IMR-90 (cell line): ENCODE measurements at regions not wholly inside any gene's neighbourhood (a gene's known extent, or its start where the extent isn't known, plus 50 kb on each side); places are given as distances from the start of the nearest gene placed in this dataset.

Experiments
- ATAC-seq: fragments of 200-7000 bp; cut with Tn5 transposase; 2 replicates; pipeline ENCODE4 v1.9.1; 2020; ENCODE audit warnings: low read depth, mild to moderate bottlenecking, moderate library complexity
- BruUV-seq: library from RNA; stranded (reverse); fragments of 400-500 nt; replicated peaks from 2 replicates; lab custom pipeline; 2021; lab: Mats Ljungman, UMichigan
- CTCF ChIA-PET: fragments of 300-600 bp; formaldehyde crosslinking; extraction: SDS; loops from one replicate; lab custom pipeline; 2021; ENCODE audit warnings: antibody characterized with exemption; lab: Yijun Ruan, JAX
- POLR2A ChIA-PET: fragments of 300-600 bp; sonication (Branson Sonifier 250); formaldehyde crosslinking; loops from one replicate; lab custom pipeline; 2022; ENCODE audit warnings: antibody characterized with exemption; ENCODE audit not compliant: unreplicated experiment; lab: Charles Lee
- DNase-seq: peaks from one replicate; pipeline ENCODE4 v3.0.0; 2013
- H2AFZ ChIP-seq: replicated peaks from 2 replicates; pipeline ENCODE3; 2013; ENCODE audit warnings: low read length, mild to moderate bottlenecking; ENCODE audit not compliant: poor library complexity
- H2AK5ac ChIP-seq: 2 replicates; pipeline ENCODE4 v1.6.1; 2013; ENCODE audit warnings: low read depth, low read length, inconsistent platforms
- H2AK9ac ChIP-seq: replicated peaks from 2 replicates; pipeline ENCODE3; 2013; ENCODE audit warnings: mild to moderate bottlenecking, low read depth, low read length, moderate library complexity; ENCODE audit not compliant: poor library complexity
- H2BK120ac ChIP-seq: 2 replicates; pipeline ENCODE4 v1.6.1; 2013; ENCODE audit warnings: low read depth, low read length, inconsistent platforms
- H2BK15ac ChIP-seq: 3 replicates; pipeline ENCODE4 v1.6.1; 2013; ENCODE audit warnings: low read depth, low read length, inconsistent platforms
- H2BK20ac ChIP-seq: 2 replicates; pipeline ENCODE4 v1.6.1; 2013; ENCODE audit warnings: low read depth, mild to moderate bottlenecking, inconsistent platforms, low read length, moderate library complexity
- H2BK5ac ChIP-seq: 2 replicates; pipeline ENCODE4 v1.6.1; 2013; ENCODE audit warnings: mild to moderate bottlenecking, low read depth, low read length, inconsistent platforms; ENCODE audit not compliant: poor library complexity, severe bottlenecking
- H3K14ac ChIP-seq: replicated peaks from 2 replicates; pipeline ENCODE4 v1.6.1; 2013; ENCODE audit warnings: low read depth, low read length, inconsistent platforms
- H3K18ac ChIP-seq: 2 replicates; pipeline ENCODE4 v1.6.1; 2013; ENCODE audit warnings: low read depth, low read length, control low read depth
- H3K23ac ChIP-seq: 2 replicates; pipeline ENCODE4 v1.6.1; 2013; ENCODE audit warnings: low read depth, low read length, inconsistent platforms
- H3K27ac ChIP-seq: 2 replicates; pipeline ENCODE4 v1.5.1; 2013; ENCODE audit warnings: mild to moderate bottlenecking, control low read depth, low read length; ENCODE audit not compliant: insufficient read depth
- H3K27me3 ChIP-seq: 2 replicates; pipeline ENCODE4 v1.6.1; 2013; ENCODE audit warnings: low read length; ENCODE audit not compliant: control insufficient read depth, insufficient read depth
- H3K36me3 ChIP-seq: 2 replicates; pipeline ENCODE4 v1.6.1; 2013; ENCODE audit warnings: low read length, mixed read lengths; ENCODE audit not compliant: control insufficient read depth, insufficient read depth
- H3K4ac ChIP-seq: 2 replicates; pipeline ENCODE4 v1.6.1; 2013; ENCODE audit warnings: low read depth, low read length, inconsistent platforms
- H3K4me1 ChIP-seq: 2 replicates; pipeline ENCODE4 v1.6.1; 2013; ENCODE audit warnings: low read length, mixed read lengths; ENCODE audit not compliant: control insufficient read depth, insufficient read depth
- H3K4me2 ChIP-seq: 2 replicates; pipeline ENCODE4 v1.6.1; 2013; ENCODE audit warnings: low read depth, mild to moderate bottlenecking, control low read depth, low read length, moderate library complexity
- H3K4me3 ChIP-seq: 2 replicates; pipeline ENCODE4 v1.5.1; 2013; ENCODE audit warnings: low read depth, mild to moderate bottlenecking, control low read depth, low read length, moderate library complexity; ENCODE audit not compliant: insufficient read depth
- H3K56ac ChIP-seq: 2 replicates; pipeline ENCODE4 v1.6.1; 2013; ENCODE audit warnings: low read length, inconsistent platforms; ENCODE audit not compliant: insufficient read depth; ENCODE audit errors: extremely low read depth
- H3K79me1 ChIP-seq, 2 experiments: 2 replicates each; pipeline ENCODE4 v1.6.1; 2013; ENCODE audit warnings: low read length in 2 of 2, inconsistent platforms in 1 of 2, low read depth in 1 of 2
- H3K9ac ChIP-seq: 2 replicates; pipeline ENCODE4 v1.6.1; 2013; ENCODE audit warnings: low read depth, low read length, control low read depth
- H3K9me1 ChIP-seq: 2 replicates; pipeline ENCODE4 v1.6.1; 2013; ENCODE audit warnings: low read length, inconsistent platforms; ENCODE audit not compliant: insufficient read depth
- H3K9me3 ChIP-seq: 2 replicates; pipeline ENCODE4 v1.6.1; 2013; ENCODE audit warnings: low read length; ENCODE audit not compliant: control insufficient read depth, insufficient read depth
- H4K20me1 ChIP-seq: 2 replicates; pipeline ENCODE4 v1.6.1; 2013; ENCODE audit warnings: low read length, inconsistent platforms; ENCODE audit not compliant: insufficient read depth
- H4K5ac ChIP-seq: 2 replicates; pipeline ENCODE4 v1.6.1; 2013; ENCODE audit warnings: mild to moderate bottlenecking, low read depth, low read length, control low read depth
- H4K8ac ChIP-seq, 2 experiments: 2 replicates each; pipeline ENCODE4 v1.6.1; 2013; ENCODE audit warnings: low read depth in 2 of 2, low read length in 2 of 2, control low read depth in 1 of 2, inconsistent platforms in 1 of 2
- H4K91ac ChIP-seq: 2 replicates; pipeline ENCODE4 v1.6.1; 2013; ENCODE audit warnings: low read depth, low read length, inconsistent platforms; ENCODE audit not compliant: insufficient read depth
- CHD1 ChIP-seq: IDR thresholded peaks from 2 replicates; pipeline ENCODE4 v1.6.1; 2012; ENCODE audit warnings: low read depth, low read length, improper control_type of control experiment
- MAZ ChIP-seq: IDR thresholded peaks from 2 replicates; pipeline ENCODE4 v1.6.1; 2012; ENCODE audit warnings: low read depth, mild to moderate bottlenecking, low read length, improper control_type of control experiment, moderate library complexity, borderline replicate concordance
- MXI1 ChIP-seq: IDR thresholded peaks from 2 replicates; pipeline ENCODE4 v1.6.1; 2012; ENCODE audit warnings: low read depth, mild to moderate bottlenecking, low read length, moderate library complexity, borderline replicate concordance
- POLR2A ChIP-seq: IDR thresholded peaks from 2 replicates; pipeline ENCODE4 v1.6.1; 2012; ENCODE audit warnings: mild to moderate bottlenecking, low read depth, low read length
- WGBS, 2 experiments: methylation state at CpG; one replicate each; pipeline versions ENCODE4 v1.1.5 to v1.1.7; 2013; ENCODE audit warnings: missing lambda C conversion rate in 2 of 2; ENCODE audit not compliant: insufficient read length in 1 of 2; ENCODE audit errors: extremely low coverage in 2 of 2; 5-methylcytosine and 5-hydroxymethylcytosine counted together
- dilution Hi-C: fragments of 300-500 bp; cut with HindIII; formaldehyde crosslinking; loops from one replicate; pipeline ENCODE4 v1.14.3; 2018; ENCODE audit warnings: low sequenced_read_pairs; ENCODE audit not compliant: unreplicated experiment
- in situ Hi-C: fragments of 300-500 bp; cut with MboI; formaldehyde crosslinking; loops from 3 replicates; pipeline ENCODE4 v1.14.3; 2019; ENCODE audit warnings: low sequenced_read_pairs, inconsistent platforms, mixed read lengths
- intact Hi-C: fragments of 100-400 bp; cut with micrococcal nuclease; formaldehyde crosslinking; loops from 2 replicates; pipeline ENCODE4 v1.10.0; 2022

DNA sequence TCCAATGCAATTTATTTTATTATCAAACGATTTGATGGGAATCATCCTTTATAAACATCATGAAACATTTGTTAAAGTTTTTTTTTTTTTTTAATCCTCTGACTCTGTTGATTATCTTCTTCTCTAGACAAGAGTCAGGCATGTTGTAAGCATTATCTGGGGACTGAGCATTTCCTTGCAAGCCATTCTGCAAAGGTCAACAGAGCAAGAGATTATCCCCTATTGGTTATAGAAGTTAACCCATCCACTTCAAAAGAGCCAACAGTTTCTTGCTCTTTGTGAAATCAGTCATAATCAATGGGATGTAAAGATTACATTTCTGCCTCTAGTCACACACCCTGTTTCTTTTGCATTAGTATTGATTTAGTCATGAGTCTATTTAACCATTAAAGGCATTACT, 368.8 kb upstream of the ADGRL4 start:
- Histone ChIP-seq H3K4me2 (no peak overlapping the region), H3K56ac (no peak overlapping the region), H3K9me3 (no peaks in the 10 kb centered on the region; the same call in 1 of the 2 replicates), H3K36me3 (no peaks in the 10 kb centered on the region), H4K5ac (no peak overlapping the region), H3K9ac (no peak overlapping the region), H3K14ac (no peak overlapping the region), H3K9me1 (no peaks in the 10 kb centered on the region), H3K4me3 (no peak overlapping the region), H3K18ac (no peak overlapping the region), H3K27ac (no peak overlapping the region), H4K8ac (no peak overlapping the region), H3K4me1 (no peaks in the 10 kb centered on the region), H2AK9ac (no peak overlapping the region), H2BK5ac (no peak overlapping the region), H4K91ac (no peak overlapping the region), H3K27me3 (no peaks in the 10 kb centered on the region), H3K4ac (no peak overlapping the region), H2BK120ac (no peak overlapping the region), H3K79me1 (no peaks in the 10 kb centered on the region), H2BK20ac (no peak overlapping the region), H4K20me1 (no peaks in the 10 kb centered on the region), H2BK15ac (no peak overlapping the region), H2AK5ac (no peak overlapping the region), H2AFZ (no peak overlapping the region), H3K23ac (no peak overlapping the region)
- TF ChIP-seq POLR2A = no peak
- no peak for TF ChIP-seq CHD1
- no peak for TF ChIP-seq MXI1
- no peak for TF ChIP-seq MAZ
- WGBS, 2 experiments = no CpG with 5 or more reads among the region's 1 CpG
- ATAC-seq = no peak
- in situ Hi-C loops (no loop called here), intact Hi-C loops (no loop called here), dilution Hi-C loops (no loop called here)
- ChIA-PET CTCF (no interaction called here), POLR2A (no interaction called here)
- no TSS peak for BruUV-seq
- no peak for DNase-seq
